ENCODE measurements at regions not wholly inside any gene's neighbourhood (a gene's known extent, or its start where the extent isn't known, plus 50 kb on each side); places are given as distances from the start of the nearest gene placed in this dataset.
"Not testable (repeated sequence)": the region's sequence is repeated elsewhere in the genome, so short reads cannot be mapped to it uniquely, and the experiment has no call there.

- no peak overlapping the region for H2AFZ ChIP-seq
- TF ChIP-seq EZH2phosphoT487 (IDR thresholded peaks at IDR 0.05; ENCODE audit: low read depth, severe bottlenecking, unreplicated experiment) (no peak), EZH2 (IDR thresholded peaks at IDR 0.05; ENCODE audit: borderline replicate concordance) (no peak)
- TF ChIP-seq, protein P1, sequence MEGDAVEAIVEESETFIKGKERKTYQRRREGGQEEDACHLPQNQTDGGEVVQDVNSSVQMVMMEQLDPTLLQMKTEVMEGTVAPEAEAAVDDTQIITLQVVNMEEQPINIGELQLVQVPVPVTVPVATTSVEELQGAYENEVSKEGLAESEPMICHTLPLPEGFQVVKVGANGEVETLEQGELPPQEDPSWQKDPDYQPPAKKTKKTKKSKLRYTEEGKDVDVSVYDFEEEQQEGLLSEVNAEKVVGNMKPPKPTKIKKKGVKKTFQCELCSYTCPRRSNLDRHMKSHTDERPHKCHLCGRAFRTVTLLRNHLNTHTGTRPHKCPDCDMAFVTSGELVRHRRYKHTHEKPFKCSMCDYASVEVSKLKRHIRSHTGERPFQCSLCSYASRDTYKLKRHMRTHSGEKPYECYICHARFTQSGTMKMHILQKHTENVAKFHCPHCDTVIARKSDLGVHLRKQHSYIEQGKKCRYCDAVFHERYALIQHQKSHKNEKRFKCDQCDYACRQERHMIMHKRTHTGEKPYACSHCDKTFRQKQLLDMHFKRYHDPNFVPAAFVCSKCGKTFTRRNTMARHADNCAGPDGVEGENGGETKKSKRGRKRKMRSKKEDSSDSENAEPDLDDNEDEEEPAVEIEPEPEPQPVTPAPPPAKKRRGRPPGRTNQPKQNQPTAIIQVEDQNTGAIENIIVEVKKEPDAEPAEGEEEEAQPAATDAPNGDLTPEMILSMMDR (IDR thresholded peaks at IDR 0.05; ENCODE audit: poor library complexity): no peak
- DNase-seq (ENCODE audit: low spot score): no peak
- H3K9me2 ChIP-seq (replicated peaks; ENCODE audit: insufficient read depth): no peaks in the 10 kb centered on the region
- no peak overlapping the region for H3K27ac ChIP-seq
- H3K9me3 ChIP-seq (ENCODE audit: low read depth): no peaks in the 10 kb centered on the region
- no peak overlapping the region for H3K4me2 ChIP-seq
- no peaks in the 10 kb centered on the region for H4K20me1 ChIP-seq (ENCODE audit: insufficient read depth, poor library complexity, severe bottlenecking)
- no peak overlapping the region for H3K4me3 ChIP-seq
- H3K27me3 ChIP-seq: no peaks in the 10 kb centered on the region
- no peaks in the 10 kb centered on the region for H3K4me1 ChIP-seq (ENCODE audit: insufficient read depth)
- H3K79me2 ChIP-seq: no peaks in the 10 kb centered on the region
- 81% methylated on average over 3 of the region's 3 CpGs for WGBS (ENCODE audit: low lambda C conversion rate, missing lambda C conversion rate)
- H3K36me3 ChIP-seq (replicated peaks; ENCODE audit: insufficient read depth, low read depth): no peaks in the 10 kb centered on the region
Measured at GRCh38 chr5:18526792-18527405, 892.6 kb downstream of the TAF11L14 start.

DNA sequence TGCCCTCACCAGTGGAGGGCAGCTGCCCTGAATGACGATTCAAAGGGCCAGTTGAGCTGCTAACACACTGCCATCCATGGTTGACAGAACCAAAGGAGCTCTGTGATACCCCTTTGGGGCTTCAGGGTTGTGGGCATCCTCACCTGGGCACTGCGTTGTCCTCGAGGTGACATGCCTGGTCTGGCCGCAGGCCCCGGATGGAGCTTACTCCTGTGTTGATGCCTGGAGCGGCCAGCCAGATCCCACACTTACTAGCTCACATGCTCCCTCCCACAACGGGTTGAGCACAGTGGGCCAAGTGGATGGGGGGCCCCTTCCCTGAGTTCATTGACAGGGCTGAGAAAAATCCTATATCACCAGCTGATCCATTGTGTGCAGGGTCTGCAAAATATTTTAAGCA is 898.9 kb downstream of the TAF11L14 start:
- H3K4me2 ChIP-seq: no peak overlapping the region
- no peaks in the 10 kb centered on the region for H3K9me3 ChIP-seq (ENCODE audit: low read depth)
- H3K4me3 ChIP-seq: no peak overlapping the region
- no peaks in the 10 kb centered on the region for H3K27me3 ChIP-seq
- DNase-seq (ENCODE audit: low spot score): no peak
- WGBS (ENCODE audit: low lambda C conversion rate, missing lambda C conversion rate): 94% methylated on average over 7 of the region's 7 CpGs
- no peak overlapping the region for H3K27ac ChIP-seq
- H3K36me3 ChIP-seq (replicated peaks; ENCODE audit: insufficient read depth, low read depth): no peaks in the 10 kb centered on the region
- TF ChIP-seq, protein P1 (IDR thresholded peaks at IDR 0.05; ENCODE audit: poor library complexity): no peak
- TF ChIP-seq EZH2phosphoT487 (IDR thresholded peaks at IDR 0.05; ENCODE audit: low read depth, severe bottlenecking, unreplicated experiment) (no peak), EZH2 (IDR thresholded peaks at IDR 0.05; ENCODE audit: borderline replicate concordance) (no peak)
- no peaks in the 10 kb centered on the region for H3K79me2 ChIP-seq
- H3K4me1 ChIP-seq (ENCODE audit: insufficient read depth): no peaks in the 10 kb centered on the region
- no peaks in the 10 kb centered on the region for H3K9me2 ChIP-seq (replicated peaks; ENCODE audit: insufficient read depth)
- H2AFZ ChIP-seq: no peak overlapping the region
- no peaks in the 10 kb centered on the region for H4K20me1 ChIP-seq (ENCODE audit: insufficient read depth, poor library complexity, severe bottlenecking)

- 90% methylated on average over 3 of the region's 3 CpGs for WGBS (ENCODE audit: low lambda C conversion rate, missing lambda C conversion rate)
- DNase-seq (ENCODE audit: low spot score): no peak
- no peak overlapping the region for H3K4me3 ChIP-seq
Measured at GRCh38 chr5:18534119-18534518, 899.9 kb downstream of the TAF11L14 start.

GRCh38 chr5:18535753-18536152 is 901.5 kb downstream of the TAF11L14 start:
- not testable (repeated sequence) for H3K4me1 ChIP-seq (ENCODE audit: insufficient read depth); H3K27me3 ChIP-seq; H3K79me2 ChIP-seq; H3K36me3 ChIP-seq (replicated peaks; ENCODE audit: insufficient read depth, low read depth); H3K9me2 ChIP-seq (replicated peaks; ENCODE audit: insufficient read depth); H3K4me2 ChIP-seq; H2AFZ ChIP-seq; H3K27ac ChIP-seq; H3K9me3 ChIP-seq (ENCODE audit: low read depth); H3K4me3 ChIP-seq; DNase-seq (ENCODE audit: low spot score); H4K20me1 ChIP-seq (ENCODE audit: insufficient read depth, poor library complexity, severe bottlenecking)
- 82% methylated on average over 7 of the region's 7 CpGs for WGBS (ENCODE audit: low lambda C conversion rate, missing lambda C conversion rate)

More at GRCh38 chr5:18534119-18534518, 899.9 kb downstream of the TAF11L14 start:
- no peaks in the 10 kb centered on the region for H3K9me2 ChIP-seq (replicated peaks; ENCODE audit: insufficient read depth)
- no peak overlapping the region for H2AFZ ChIP-seq
- no peak overlapping the region for H3K4me2 ChIP-seq
- no peaks in the 10 kb centered on the region for H3K9me3 ChIP-seq (ENCODE audit: low read depth)
- no peaks in the 10 kb centered on the region for H4K20me1 ChIP-seq (ENCODE audit: insufficient read depth, poor library complexity, severe bottlenecking)
- no peaks in the 10 kb centered on the region for H3K27me3 ChIP-seq
- no peaks in the 10 kb centered on the region for H3K36me3 ChIP-seq (replicated peaks; ENCODE audit: insufficient read depth, low read depth)
- no peaks in the 10 kb centered on the region for H3K4me1 ChIP-seq (ENCODE audit: insufficient read depth)
- H3K27ac ChIP-seq: no peak overlapping the region
- no peak for TF ChIP-seq EZH2phosphoT487 (IDR thresholded peaks at IDR 0.05; ENCODE audit: low read depth, severe bottlenecking, unreplicated experiment)
- TF ChIP-seq, protein P1 (IDR thresholded peaks at IDR 0.05; ENCODE audit: poor library complexity): no peak
- no peak for TF ChIP-seq EZH2 (IDR thresholded peaks at IDR 0.05; ENCODE audit: borderline replicate concordance)
- no peaks in the 10 kb centered on the region for H3K79me2 ChIP-seq
